SH-SY5Y (cell line): ENCODE measurements at regions not wholly inside any gene's neighbourhood (a gene's known extent, or its start where the extent isn't known, plus 50 kb on each side); places are given as distances from the start of the nearest gene placed in this dataset.

ENCODE experiments used
- GATA2 ChIP-seq: IDR thresholded peaks from 2 replicates; pipeline ENCODE4 v1.6.1; 2011; ENCODE audit warnings: mild to moderate bottlenecking, low read depth, low read length
- GATA3 ChIP-seq: IDR thresholded peaks from 2 replicates; pipeline ENCODE4 v1.6.1; 2011; ENCODE audit warnings: low read depth, mild to moderate bottlenecking, low read length, moderate library complexity

GRCh38 chr1:4071653-4072052, 171.6 kb upstream of the C1orf174 start:
- TF ChIP-seq GATA3 (no peak), GATA2 (no peak)

GRCh38 chr1:4072481-4073153, 172.5 kb upstream of the C1orf174 start:
- no peak for TF ChIP-seq GATA3
- no peak for TF ChIP-seq GATA2

GRCh38 chr1:4075436-4076225, 175.6 kb upstream of the C1orf174 start:
- TF ChIP-seq GATA3 (no peak), GATA2 (no peak)

- TF ChIP-seq GATA2 (no peak), GATA3 (no peak)
Measured at GRCh38 chr1:4076346-4076745, 176.3 kb upstream of the C1orf174 start.

- no peak for TF ChIP-seq GATA3
- TF ChIP-seq GATA2: no peak
Measured at GRCh38 chr1:4079815-4080214, 179.7 kb upstream of the C1orf174 start.

GRCh38 chr1:4081806-4082711, 182.0 kb upstream of the C1orf174 start:
- TF ChIP-seq GATA2: no peak
- TF ChIP-seq GATA3: no peak

GRCh38 chr1:4083231-4084047, 183.4 kb upstream of the C1orf174 start:
- TF ChIP-seq GATA3 (no peak), GATA2 (no peak)

GRCh38 chr1:4084048-4084431, 184.0 kb upstream of the C1orf174 start:
- TF ChIP-seq GATA2 (no peak), GATA3 (no peak)

- TF ChIP-seq GATA2: no peak
- no peak for TF ChIP-seq GATA3
Measured at GRCh38 chr1:4084446-4084845, 184.4 kb upstream of the C1orf174 start.

GRCh38 chr1:4084896-4085295, 184.8 kb upstream of the C1orf174 start:
- TF ChIP-seq GATA3: no peak

- TF ChIP-seq GATA2 (no peak), GATA3 (no peak)
Measured at GRCh38 chr1:4085546-4085945, 185.5 kb upstream of the C1orf174 start.

GRCh38 chr1:4086085-4086850, 186.2 kb upstream of the C1orf174 start:
- TF ChIP-seq GATA2 (no peak), GATA3 (no peak)

GRCh38 chr1:4086921-4087320, 186.8 kb upstream of the C1orf174 start:
- TF ChIP-seq GATA3 (no peak), GATA2 (no peak)
